ENCODE measurements at regions not wholly inside any gene's neighbourhood (a gene's known extent, or its start where the extent isn't known, plus 50 kb on each side); places are given as distances from the start of the nearest gene placed in this dataset.

DNA sequence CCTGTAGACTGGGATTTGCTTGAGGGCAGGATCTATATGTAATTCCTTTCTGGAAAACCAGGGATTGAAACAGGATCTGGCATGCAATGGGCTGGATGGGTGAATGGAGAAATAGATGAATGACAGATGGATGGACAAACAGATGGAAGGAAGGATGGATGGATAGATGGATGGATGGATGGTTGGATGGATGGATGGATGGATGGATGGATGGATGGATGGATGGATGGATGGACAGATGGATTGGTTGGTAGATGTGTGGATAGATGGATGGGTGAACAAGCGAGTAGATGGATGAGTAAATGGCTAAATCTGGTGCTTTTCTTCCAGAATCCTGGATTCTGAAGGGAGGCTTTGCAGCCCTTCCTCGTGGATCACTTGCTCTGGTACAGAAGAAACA lies 162.5 kb upstream of the SMIM23 start:
- Histone ChIP-seq H4K8ac (ENCODE audit: low read depth in 2 of 2, low read length in 2 of 2) (no peak overlapping the region), H3K36me3 (ENCODE audit: control insufficient read depth, insufficient read depth, low read length) (no peaks in the 10 kb centered on the region), H3K23ac (ENCODE audit: low read depth, low read length) (no peak overlapping the region), H3K4ac (ENCODE audit: low read depth, low read length) (no peak overlapping the region), H2BK15ac (ENCODE audit: low read depth, low read length) (no peak overlapping the region), H2AK5ac (ENCODE audit: low read depth, low read length) (no peak overlapping the region), H4K20me1 (ENCODE audit: insufficient read depth, low read length) (no peaks in the 10 kb centered on the region), H3K79me1 (ENCODE audit: low read depth in 1 of 2, low read length in 2 of 2) (no peaks in the 10 kb centered on the region), H3K4me2 (ENCODE audit: low read depth, low read length) (no peak overlapping the region), H3K4me1 (ENCODE audit: control insufficient read depth, insufficient read depth, low read length) (no peaks in the 10 kb centered on the region), H3K14ac (replicated peaks; ENCODE audit: low read depth, low read length) (no peak overlapping the region), H2BK20ac (ENCODE audit: low read depth, low read length) (no peak overlapping the region), H2BK5ac (ENCODE audit: low read depth, low read length, poor library complexity, severe bottlenecking) (no peak overlapping the region), H4K91ac (ENCODE audit: insufficient read depth, low read depth, low read length) (no peak overlapping the region), H2AFZ (replicated peaks; ENCODE audit: low read length, poor library complexity) (no peak overlapping the region), H3K27ac (ENCODE audit: insufficient read depth, low read length) (no peak overlapping the region), H2AK9ac (replicated peaks; ENCODE audit: low read depth, low read length, poor library complexity) (no peak overlapping the region), H3K27me3 (ENCODE audit: control insufficient read depth, insufficient read depth, low read length) (peaks cover 46% of the 10 kb centered on the region), H2BK120ac (ENCODE audit: low read depth, low read length) (no peak overlapping the region), H4K5ac (ENCODE audit: low read depth, low read length) (no peak overlapping the region), H3K4me3 (ENCODE audit: insufficient read depth, low read depth, low read length) (no peak overlapping the region), H3K18ac (ENCODE audit: low read depth, low read length) (no peak overlapping the region), H3K9me3 (ENCODE audit: control insufficient read depth, insufficient read depth, low read length) (no peaks in the 10 kb centered on the region), H3K56ac (ENCODE audit: extremely low read depth, insufficient read depth, low read length) (no peak overlapping the region), H3K9ac (ENCODE audit: low read depth, low read length) (no peak overlapping the region), H3K9me1 (ENCODE audit: insufficient read depth, low read length) (no peaks in the 10 kb centered on the region)
- DNase-seq (no peak), ATAC-seq (ENCODE audit: low read depth) (no peak)
- 83% methylated on average over 1 of the region's 2 CpGs; no CpG with 5 or more reads in 1 of the 2 experiments for WGBS, 2 experiments (ENCODE audit: extremely low coverage in 2 of 2, insufficient read length in 1 of 2)
- dilution Hi-C loops (cut with HindIII; ENCODE audit: low sequenced_read_pairs, unreplicated experiment) (no loop called here), intact Hi-C loops (cut with micrococcal nuclease) (loop anchor here (5.0 kb wide), 1 partner anchor 659 kb away; the partner anchor contains the start of gene UBTD2), in situ Hi-C loops (cut with MboI; ENCODE audit: low sequenced_read_pairs) (loop anchor here (25.0 kb wide), 1 partner anchor 414 kb away; no protein-coding TSS in a partner anchor)
- no TSS peak for BruUV-seq (replicated peaks)
- CTCF ChIA-PET, result no interaction called here
- TF ChIP-seq POLR2A (IDR thresholded peaks at IDR 0.05; ENCODE audit: low read depth, low read length) (no peak), RAD21 (IDR thresholded peaks at IDR 0.05; ENCODE audit: low read length) (no peak), CTCF (conservative IDR thresholded peaks at IDR 0.05; ENCODE audit: low read depth, low read length) (no peak), CEBPB (IDR thresholded peaks at IDR 0.05; ENCODE audit: low read depth, low read length) (no peak), RCOR1 (IDR thresholded peaks at IDR 0.05; ENCODE audit: insufficient replicate concordance, low read length) (no peak), MAZ (IDR thresholded peaks at IDR 0.05; ENCODE audit: borderline replicate concordance, low read depth, low read length) (no peak), USF2 (IDR thresholded peaks at IDR 0.05; ENCODE audit: low read depth, low read length) (no peak), CHD1 (IDR thresholded peaks at IDR 0.05; ENCODE audit: low read depth, low read length) (no peak), BHLHE40 (IDR thresholded peaks at IDR 0.05; ENCODE audit: low read depth, low read length) (no peak), RFX5 (IDR thresholded peaks at IDR 0.05; ENCODE audit: low read depth, low read length) (no peak), SMC3 (IDR thresholded peaks at IDR 0.05; ENCODE audit: low read depth, low read length) (no peak), FOS (IDR thresholded peaks at IDR 0.05; ENCODE audit: low read depth, low read length) (no peak), NFE2L2 (IDR thresholded peaks at IDR 0.05; ENCODE audit: low read depth, low read length) (no peak), MAFK (IDR thresholded peaks at IDR 0.05; ENCODE audit: low read depth, low read length) (no peak), MXI1 (IDR thresholded peaks at IDR 0.05; ENCODE audit: borderline replicate concordance, low read depth, low read length) (no peak)
- TF ChIP-seq, protein P1, sequence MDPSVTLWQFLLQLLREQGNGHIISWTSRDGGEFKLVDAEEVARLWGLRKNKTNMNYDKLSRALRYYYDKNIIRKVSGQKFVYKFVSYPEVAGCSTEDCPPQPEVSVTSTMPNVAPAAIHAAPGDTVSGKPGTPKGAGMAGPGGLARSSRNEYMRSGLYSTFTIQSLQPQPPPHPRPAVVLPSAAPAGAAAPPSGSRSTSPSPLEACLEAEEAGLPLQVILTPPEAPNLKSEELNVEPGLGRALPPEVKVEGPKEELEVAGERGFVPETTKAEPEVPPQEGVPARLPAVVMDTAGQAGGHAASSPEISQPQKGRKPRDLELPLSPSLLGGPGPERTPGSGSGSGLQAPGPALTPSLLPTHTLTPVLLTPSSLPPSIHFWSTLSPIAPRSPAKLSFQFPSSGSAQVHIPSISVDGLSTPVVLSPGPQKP (IDR thresholded peaks at IDR 0.05; ENCODE audit: borderline replicate concordance, low read depth, low read length), result no peak
- POLR2A ChIA-PET (ENCODE audit: unreplicated experiment), result no interaction called here
